Urothelium cell line (cell line): ENCODE measurements at regions not wholly inside any gene's neighbourhood (a gene's known extent, or its start where the extent isn't known, plus 50 kb on each side); places are given as distances from the start of the nearest gene placed in this dataset.
"Not testable (repeated sequence)": the region's sequence is repeated elsewhere in the genome, so short reads cannot be mapped to it uniquely, and the experiment has no call there.

Experiments used
- DNase-seq: peaks from one replicate; pipeline ENCODE4 v3.0.0; 2011; ENCODE audit warnings: low spot score, mixed read lengths
- FAIRE-seq: peaks from 2 replicates; lab custom pipeline; 2011; peaks lifted over from hg19 to GRCh38; lab: Jason Lieb, UNC

DNA sequence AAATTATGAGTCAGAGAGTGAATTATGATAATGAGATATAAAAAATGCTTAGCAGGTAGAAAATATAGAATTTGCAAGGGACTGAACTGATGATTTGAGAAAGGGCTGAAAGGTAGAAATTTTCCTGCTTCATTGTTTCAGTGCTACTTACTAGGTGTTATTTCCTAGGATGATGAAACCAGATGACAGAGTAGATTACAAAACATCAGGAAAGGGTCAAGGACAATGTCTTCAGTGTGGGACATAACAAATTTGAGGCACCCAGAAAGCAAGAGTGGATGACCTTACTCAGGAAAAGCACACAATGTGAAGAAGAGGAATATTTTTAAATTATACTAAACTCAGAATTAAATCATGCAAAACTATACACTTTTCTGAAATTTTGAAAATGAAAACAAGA is 102.1 kb downstream of the SHCBP1 start:
- DNase-seq (no peak), FAIRE-seq (no peak)

DNA sequence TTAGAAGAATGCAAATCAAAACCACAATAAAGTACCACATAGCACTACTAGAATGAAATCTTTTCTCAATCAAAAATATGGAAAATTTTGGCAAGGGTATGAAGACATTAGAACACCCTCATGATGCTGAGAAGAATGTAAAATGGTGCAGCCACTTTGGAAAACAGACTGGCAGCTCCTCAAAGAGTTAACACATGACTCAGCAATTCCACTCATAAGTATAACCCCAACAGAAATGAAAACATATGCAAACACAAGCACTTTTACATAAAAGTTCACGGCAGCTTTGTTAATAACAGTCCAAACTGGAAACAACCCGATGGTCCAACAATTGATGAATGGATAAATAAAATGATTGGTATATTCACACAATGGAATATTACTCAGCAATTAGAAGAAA is 124.5 kb downstream of the SHCBP1 start:
- no peak for FAIRE-seq
- no peak for DNase-seq

DNA sequence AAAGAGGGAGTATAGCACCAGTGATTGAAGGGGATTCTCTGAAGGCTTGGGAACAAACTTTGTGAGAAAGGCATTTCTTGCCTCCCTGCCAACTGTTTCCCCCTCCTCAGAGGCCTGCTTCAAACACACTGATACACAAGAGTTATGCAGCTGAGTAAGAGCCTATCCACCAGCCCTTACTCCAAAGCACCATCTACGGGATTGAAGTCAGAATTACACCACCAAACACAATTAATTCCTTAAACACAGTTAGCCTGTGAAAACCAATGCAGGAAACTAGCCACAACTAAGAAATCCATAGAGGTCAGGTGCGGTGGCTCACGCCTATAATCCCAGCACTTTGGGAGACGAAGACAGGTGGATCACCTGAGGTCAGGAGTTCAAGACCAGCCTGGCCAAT is 138.3 kb downstream of the SHCBP1 start:
- FAIRE-seq (no peak), DNase-seq (peak; percentile 12)

DNA sequence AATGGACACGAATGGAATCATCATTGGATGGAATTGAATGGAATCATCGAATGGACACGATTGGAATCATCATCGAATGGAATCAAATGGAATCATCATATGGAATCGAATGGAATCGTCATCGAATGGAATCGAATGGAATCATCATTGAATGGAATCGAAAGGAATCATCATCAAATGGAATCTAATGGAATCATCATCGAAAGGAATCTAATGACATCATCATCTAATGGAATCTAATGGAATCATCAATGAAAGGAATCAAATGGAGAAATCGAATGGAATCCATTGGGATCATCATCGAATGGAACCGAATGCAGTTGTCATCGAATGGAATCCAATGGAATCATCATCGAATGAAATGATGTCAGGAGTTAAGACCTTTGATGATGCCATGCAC is 154.9 kb downstream of the SHCBP1 start:
- FAIRE-seq, result no peak
- no peak for DNase-seq

DNA sequence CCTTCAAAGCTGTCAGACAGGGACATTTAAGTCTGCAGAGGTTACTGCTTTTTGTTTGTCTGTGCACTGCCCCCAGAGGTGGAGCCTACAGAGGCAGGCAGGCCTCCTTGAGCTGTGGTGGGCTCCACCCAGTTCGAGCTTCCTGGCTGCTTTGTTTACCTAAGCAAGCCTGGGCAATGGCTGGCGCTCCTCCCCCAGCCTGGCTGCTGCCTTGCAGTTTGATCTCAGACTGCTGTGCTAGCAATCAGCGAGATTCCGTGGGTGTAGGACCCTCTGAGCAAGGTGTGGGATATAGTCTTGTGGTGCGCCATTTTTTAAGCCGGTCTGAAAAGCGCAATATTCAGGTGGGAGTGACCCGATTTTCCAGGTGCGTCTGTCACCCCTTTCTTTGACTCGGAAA is 166.4 kb downstream of the SHCBP1 start:
- FAIRE-seq, DNase-seq: not testable (repeated sequence)

DNA sequence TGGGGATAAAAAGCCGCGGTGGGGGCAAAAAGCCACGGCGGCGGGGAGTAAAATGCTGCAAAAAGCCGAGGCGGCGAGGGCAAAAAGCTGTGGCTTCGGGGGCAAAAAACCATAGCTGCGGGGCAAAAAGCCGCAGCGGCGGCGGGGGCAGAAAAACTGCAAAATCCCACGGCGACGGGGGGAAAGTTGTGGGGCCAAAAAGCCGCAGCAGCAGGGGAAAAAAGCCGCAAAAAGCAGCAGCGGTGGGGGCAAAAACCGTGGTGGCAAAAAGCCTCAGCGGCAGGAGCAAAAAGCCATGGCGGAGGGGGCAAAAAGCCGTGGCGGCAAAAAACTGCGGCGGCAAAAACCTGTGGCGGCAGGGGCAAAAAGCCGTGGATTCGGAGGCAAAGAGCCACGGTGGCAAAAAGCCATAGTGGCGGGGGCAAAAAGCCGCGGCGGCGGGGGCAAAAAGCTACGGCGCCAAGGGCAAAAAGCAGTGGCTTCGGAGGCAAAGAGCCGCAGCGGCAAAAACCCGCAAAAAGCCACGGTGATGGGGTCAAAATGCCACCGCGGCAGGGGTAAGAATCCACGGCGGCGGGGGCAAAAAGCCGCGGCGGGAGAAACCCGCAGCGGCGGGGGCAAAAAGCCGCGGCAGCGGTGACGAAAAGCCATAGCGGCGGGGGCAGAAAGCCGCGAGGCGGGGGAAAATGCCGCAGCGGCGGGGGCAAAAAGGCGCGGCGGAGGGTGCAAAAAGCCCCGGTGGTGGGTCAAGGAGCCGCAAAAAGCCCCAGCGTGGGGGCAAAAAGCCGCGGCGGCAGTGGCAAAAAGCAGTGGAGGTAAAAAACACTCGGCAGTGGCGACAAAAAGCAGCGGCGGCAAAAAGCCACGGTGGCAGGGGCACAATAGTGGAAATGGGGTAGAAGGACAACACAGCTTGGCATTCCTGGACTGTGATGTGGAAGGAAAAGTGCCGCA is 192.8 kb downstream of the SHCBP1 start:
- FAIRE-seq (no peak), DNase-seq (peak; percentile 2)

DNA sequence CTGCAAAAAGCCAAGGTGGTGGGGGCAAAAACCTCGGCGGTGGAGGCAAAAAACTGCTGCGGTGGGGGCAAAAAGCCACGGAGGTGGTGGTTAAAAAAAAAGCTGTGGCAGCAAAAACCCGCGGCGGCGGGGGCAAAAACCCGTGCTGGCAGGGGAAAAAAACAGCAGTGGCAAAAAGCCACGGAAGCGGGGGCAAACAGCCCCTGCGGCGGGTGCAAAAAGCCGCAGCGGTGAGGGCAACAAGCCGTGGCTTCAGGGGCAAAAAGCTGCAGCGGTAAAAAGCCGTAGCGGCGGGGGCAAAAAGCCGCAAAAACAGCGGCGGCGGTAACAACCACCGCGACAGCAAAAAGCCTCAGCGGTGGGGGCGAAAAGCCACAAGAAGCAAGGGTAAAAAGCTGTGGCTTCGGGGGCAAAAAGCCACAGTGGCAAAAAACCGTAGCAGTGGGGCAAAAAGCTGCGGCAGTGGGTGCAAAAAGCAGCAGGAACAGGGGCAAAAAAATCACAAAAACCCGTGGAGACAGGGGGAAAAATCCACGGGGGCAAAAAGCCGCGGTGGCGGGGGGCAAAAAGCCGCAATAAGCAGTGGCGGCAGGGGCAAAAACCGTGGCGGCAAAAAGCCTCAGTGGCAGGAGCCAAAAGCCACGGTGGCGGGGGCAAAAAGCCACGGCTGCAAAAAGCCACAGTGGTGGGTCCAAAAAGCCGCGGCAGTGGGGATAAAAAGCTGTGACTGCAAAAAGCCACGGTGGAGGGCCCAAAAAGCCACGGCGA is 193.7 kb downstream of the SHCBP1 start:
- FAIRE-seq (no peak), DNase-seq (peak; percentile 2)

DNA sequence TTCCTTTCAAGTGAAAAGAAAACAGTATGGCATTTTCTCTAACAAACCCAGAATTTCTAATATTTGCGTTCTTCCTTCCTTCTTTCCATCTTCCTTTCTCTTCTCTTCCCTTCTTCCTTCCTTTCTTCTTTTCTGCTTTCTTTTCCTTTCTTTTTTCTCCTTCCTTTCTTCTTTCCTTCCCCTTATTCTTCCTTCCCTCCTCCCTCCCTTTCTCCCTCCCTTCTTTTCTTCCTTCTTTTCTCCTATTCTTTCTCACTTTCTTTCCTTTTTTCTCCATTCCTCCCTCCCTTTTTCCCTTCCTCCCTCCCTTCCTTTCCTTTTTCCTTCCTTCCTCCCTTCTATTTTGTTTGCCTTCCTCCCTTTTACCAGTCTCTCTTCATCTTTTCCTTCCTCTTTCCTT is 194.8 kb downstream of the SHCBP1 start:
- FAIRE-seq (no peak), DNase-seq (no peak)

DNA sequence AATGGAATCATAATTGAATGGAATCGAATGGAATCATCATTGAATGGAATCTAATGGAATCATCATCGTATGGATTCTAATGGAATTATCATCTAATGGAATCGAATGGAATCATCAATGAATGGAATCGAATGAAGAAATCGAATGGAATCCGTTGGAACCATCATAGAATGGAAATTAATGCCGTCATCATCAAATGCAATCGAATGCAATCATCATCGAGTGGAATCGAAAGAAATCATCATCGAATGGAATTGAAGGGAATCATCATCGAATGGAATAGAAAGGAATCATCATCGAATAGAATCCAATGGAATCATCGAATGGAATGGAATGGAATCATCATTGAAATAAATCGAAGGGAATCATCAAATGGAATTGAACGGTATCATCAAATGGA is 217.2 kb downstream of the SHCBP1 start:
- DNase-seq, result no peak
- FAIRE-seq, result no peak

DNA sequence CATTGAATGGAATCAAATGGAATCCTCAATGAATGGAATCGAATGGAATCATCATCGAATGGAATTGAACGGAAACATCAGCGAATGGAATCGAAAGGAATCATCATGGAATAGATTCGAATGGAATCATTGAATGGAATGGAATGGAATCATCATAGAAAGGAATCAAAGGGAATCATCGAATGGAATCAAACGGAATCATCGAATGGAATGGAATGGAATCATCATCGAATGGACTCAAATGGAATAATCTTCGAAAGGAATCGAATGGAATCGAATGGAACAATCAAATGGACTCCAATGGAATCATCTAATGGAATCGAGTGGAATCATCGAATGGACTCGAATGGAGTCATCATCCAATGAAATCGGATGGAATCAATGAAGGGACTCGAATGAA is 222.6 kb downstream of the SHCBP1 start:
- DNase-seq, FAIRE-seq: not testable (repeated sequence)

DNA sequence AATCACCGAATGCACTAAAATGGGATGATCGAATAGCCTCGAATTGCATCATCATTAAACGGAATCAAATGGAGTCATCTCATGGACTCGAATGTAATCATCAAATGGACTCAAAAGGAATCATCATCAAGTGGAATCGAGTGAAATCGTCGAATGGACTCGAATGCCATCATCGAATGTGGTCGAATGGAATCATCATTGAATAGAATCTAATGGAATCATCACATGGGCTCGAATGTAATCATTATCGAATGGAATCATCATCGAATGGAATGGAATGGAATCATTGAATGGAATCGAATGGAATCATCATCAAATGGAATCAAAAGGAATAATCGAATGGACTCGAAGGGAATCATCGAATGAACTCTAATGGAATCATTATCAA is 224.3 kb downstream of the SHCBP1 start:
- not testable (repeated sequence) for FAIRE-seq, DNase-seq

DNA sequence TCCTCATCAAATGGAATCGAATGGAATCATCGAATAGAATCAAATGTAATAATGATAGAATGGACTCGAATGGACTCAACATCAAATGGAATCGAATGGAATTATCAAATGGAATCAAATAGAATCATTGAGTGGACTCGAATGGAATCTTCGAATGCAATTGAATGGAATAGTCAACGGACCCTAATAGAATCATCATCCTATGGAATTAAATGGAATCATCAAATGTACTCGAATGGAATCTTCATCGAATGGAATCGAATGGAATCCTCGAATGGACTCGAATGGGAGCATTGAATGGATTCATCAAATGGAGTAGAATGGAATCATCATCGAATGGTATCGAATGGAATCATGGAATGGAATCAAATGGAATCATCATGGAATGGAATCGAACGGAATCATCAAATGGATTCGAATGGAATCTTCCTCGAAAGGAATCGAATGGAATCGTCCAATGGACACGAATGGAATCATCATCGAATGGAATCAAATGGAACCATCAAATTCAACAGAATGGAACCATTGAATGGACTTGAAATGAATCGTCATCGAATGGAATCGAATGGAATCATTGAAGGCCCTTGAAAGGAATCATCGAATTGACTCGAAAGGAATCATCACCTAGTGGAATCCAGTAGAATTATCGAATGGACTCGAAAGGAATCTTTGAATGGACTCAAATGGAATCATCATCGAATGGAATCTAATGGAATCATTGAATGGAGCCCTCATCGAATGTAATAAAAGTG is 224.9 kb downstream of the SHCBP1 start:
- not testable (repeated sequence) for DNase-seq, FAIRE-seq

DNA sequence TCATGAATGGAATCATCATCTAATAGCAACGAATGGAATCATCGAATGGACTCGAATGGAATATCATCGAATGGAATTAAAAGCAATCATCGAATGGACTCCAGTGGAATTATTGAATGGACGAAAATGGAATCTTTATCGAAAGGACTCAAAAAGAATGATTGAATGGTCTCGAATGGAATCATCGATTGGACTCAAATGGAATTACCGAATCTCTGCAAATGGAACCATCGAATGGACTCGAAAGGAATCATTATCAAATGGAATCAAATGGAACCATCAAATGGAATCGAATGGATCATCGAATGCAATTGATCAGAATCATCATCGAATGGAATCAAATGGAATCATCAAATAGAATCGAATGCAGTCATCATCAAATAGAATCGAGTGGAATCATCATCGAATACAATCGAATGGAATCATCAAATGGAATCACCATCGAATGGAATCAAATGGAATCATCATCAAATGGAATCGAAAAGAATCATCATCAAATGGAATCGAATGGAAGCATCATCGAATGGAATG is 225.7 kb downstream of the SHCBP1 start:
- not testable (repeated sequence) for FAIRE-seq, DNase-seq

DNA sequence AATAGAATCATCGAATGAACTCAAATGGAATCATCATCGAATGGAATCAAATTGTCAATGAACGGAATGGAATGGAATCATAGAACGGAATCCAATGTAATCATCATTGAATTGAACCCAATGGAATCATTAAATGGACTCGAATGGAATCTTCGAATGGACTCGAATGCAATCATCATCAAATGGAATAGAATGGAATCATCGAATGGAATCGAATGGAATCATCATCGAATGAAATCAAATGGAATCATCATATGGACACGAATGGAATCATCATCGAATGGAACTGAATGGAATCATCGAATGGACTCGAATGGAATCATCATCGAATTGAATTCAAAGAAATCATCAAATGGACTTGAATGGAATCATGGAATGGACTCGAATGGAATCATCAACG is 226.2 kb downstream of the SHCBP1 start:
- DNase-seq, FAIRE-seq: not testable (repeated sequence)

DNA sequence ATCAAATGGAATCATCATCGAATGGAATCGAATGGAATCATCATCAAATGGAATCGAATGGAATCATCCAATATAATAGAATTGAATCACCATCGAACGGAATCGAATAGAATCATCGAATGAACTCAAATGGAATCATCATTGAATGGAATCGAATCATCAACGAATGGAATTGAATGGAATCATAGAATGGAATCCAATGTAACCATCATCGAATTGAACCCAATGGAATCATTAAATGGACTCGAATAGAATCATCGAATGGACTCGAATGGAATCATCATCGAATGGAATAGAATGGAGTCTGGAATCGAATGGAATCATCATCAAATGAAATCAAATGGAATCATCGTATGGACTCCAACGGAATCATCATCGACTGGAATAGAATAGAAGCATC is 227.0 kb downstream of the SHCBP1 start:
- DNase-seq, FAIRE-seq: not testable (repeated sequence)

DNA sequence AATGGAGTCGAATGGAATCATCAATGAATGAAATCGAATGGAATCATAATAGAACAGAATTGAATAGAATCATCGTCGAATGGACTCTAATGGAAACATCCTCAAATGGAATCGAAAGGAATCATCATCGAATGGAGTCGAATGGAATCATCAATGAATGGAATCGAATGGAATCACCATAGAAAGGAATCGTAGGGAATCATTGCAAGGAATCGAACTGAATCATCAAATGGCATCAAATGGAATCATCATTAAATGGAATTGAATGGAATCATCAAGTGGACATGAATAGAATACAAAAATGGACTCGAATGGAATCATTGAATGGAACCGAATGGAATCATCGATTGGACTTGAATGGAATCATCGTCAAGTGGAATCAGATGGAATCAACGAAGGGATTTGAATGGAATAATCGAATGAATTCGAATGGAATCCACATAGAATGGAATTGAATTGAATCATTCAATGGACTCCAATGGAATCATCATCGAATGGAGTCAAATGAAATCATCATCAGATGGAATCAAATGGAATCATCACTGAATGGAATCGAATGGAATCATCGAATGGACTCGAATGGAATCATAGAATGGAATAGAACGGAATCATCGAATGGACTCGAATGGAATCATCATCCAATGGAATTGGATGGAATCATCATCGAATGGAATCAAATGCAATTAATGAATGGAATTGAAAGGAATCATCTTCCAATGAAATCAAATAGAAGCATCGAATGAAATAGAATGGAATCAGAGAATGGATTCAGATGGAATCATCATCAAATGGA is 228.1 kb downstream of the SHCBP1 start:
- FAIRE-seq, DNase-seq: not testable (repeated sequence)

DNA sequence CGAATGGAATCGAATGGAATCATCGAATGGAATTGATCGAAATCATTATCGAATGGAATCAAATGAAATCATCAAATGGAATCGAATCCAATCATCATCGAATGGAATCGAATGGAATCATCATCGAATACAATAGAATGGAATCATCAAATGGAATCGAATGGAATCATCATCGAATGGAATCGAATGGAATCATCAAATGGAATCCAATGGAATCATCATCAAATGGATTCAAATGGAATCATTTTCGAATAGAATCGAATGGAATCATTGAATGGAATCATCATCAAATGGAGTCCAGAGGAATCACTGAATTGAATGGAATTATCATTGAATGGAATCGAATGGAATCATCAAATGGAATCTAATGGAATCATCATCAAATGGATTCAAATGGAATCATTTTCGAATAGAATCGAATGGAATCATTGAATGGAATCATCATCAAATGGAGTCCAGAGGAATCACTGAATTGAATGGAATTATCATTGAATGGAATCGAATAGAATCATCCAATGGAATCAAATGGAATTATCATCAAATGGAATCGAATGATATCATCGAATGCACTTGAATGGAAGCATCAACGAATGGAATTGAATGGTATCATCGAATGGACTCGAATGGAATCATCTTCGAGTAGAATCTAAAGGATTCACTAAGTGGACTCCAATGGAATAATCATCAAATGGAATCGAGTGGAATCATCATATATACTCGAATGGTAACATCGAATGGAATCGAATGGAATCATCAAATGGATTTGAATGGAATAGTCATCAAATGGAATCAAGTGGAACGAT is 230.3 kb downstream of the SHCBP1 start:
- not testable (repeated sequence) for FAIRE-seq, DNase-seq

DNA sequence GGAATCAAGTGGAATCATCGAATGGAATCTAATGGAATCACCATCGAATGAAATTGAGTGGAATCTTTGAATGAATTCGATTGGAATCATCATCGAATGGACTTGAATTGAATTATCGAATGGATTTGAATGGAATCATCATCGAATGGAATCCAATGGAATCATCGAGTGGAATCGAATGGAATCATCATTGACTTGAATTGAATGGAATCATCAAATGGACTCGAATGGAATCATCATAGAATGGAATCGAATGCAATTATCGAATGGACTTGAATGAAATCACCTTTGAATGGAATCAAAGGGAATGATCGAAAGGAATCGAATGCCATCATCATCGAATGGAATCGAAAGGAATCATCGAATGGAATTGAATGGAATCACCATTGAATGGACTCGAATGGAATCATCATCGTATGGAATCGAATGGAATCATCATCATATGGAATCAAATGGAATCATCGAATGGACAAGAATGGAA is 231.6 kb downstream of the SHCBP1 start:
- not testable (repeated sequence) for FAIRE-seq, DNase-seq
